GM12878 (cell line): ENCODE measurements at regions not wholly inside any gene's neighbourhood (a gene's known extent, or its start where the extent isn't known, plus 50 kb on each side); places are given as distances from the start of the nearest gene placed in this dataset.

Experiments used
- ATAC-seq: fragments of 200-7000 bp; cut with Tn5 transposase; 3 replicates; pipeline ENCODE4 v1.9.1; 2020; ENCODE audit warnings: mild to moderate bottlenecking, moderate library complexity
- BruUV-seq: library from RNA; stranded (reverse); fragments of 400-500 nt; replicated peaks from 2 replicates; lab custom pipeline; 2021; lab: Mats Ljungman, UMichigan
- CTCF ChIA-PET: fragments of 300-600 bp; sonication (Branson Sonifier 250); formaldehyde crosslinking; extraction: SDS; loops from one replicate; lab custom pipeline; 2021; ENCODE audit warnings: inconsistent platforms; lab: Yijun Ruan, JAX
- POLR2A ChIA-PET: fragments of 350-600 bp; formaldehyde crosslinking; extraction: SDS; loops from one replicate; lab custom pipeline; 2021; ENCODE audit warnings: inconsistent platforms; lab: Charles Lee
- RAD21 ChIA-PET: fragments of 300-600 bp; sonication (Branson Sonifier 250); formaldehyde crosslinking; loops from one replicate; lab custom pipeline; 2023; ENCODE audit warnings: antibody characterized with exemption; ENCODE audit not compliant: unreplicated experiment; lab: Charles Lee
- SMC1A ChIA-PET: fragments of 300-600 bp; sonication (Branson Sonifier 250); formaldehyde crosslinking; loops from one replicate; lab custom pipeline; 2023; ENCODE audit not compliant: unreplicated experiment, uncharacterized antibody; lab: Charles Lee
- DNase-seq: peaks from one replicate; pipeline ENCODE4 v3.0.0-alpha.2; 2011; ENCODE audit warnings: low read depth, low spot score
- FAIRE-seq: peaks from 3 replicates; lab custom pipeline; 2011; peaks lifted over from hg19 to GRCh38; lab: Jason Lieb, UNC
- H2AFZ ChIP-seq: 2 replicates; pipeline ENCODE4 v1.6.0; 2011; ENCODE audit warnings: low read depth, low read length, control low read depth; ENCODE audit not compliant: control insufficient read depth
- H3K27ac ChIP-seq: 2 replicates; pipeline ENCODE4 v1.5.1; 2011; ENCODE audit warnings: control low read depth; ENCODE audit not compliant: control insufficient read depth, insufficient read depth
- H3K27me3 ChIP-seq, 2 experiments: replicated peaks in 1 of 2; 2 replicates each; pipeline versions ENCODE4 v1.6.0 to v1.6.1; 2011; ENCODE audit warnings: low read length in 1 of 2; ENCODE audit not compliant: control insufficient read depth in 2 of 2, insufficient read depth in 2 of 2
- H3K36me3 ChIP-seq, 2 experiments: 2 replicates each; pipeline ENCODE4 v1.5.1; 2011; ENCODE audit warnings: low read length in 1 of 2; ENCODE audit not compliant: control insufficient read depth in 2 of 2, insufficient read depth in 2 of 2
- H3K4me1 ChIP-seq: 2 replicates; pipeline ENCODE4 v1.6.1; 2011; ENCODE audit warnings: mild to moderate bottlenecking, low read length, moderate library complexity, mixed read lengths; ENCODE audit not compliant: control insufficient read depth, insufficient read depth
- H3K4me2 ChIP-seq: 2 replicates; pipeline ENCODE4 v1.6.0; 2011; ENCODE audit warnings: control low read depth; ENCODE audit not compliant: control insufficient read depth, insufficient read depth
- H3K4me3 ChIP-seq: fragments of 200-600 bp; sonication (generic); 2 replicates; pipeline ENCODE4 v1.5.1; 2016
- H3K79me2 ChIP-seq: 2 replicates; pipeline ENCODE4 v1.6.0; 2011; ENCODE audit warnings: low read length; ENCODE audit not compliant: control insufficient read depth, insufficient read depth
- H3K9ac ChIP-seq: 2 replicates; pipeline ENCODE4 v1.8.0; 2011; ENCODE audit warnings: low read length, control low read depth, mixed read lengths; ENCODE audit not compliant: control insufficient read depth, insufficient read depth
- H3K9me3 ChIP-seq: replicated peaks from 3 replicates; pipeline ENCODE4 v1.5.1; 2011; ENCODE audit warnings: mild to moderate bottlenecking, low read length; ENCODE audit not compliant: control insufficient read depth, insufficient read depth
- H4K20me1 ChIP-seq: 2 replicates; pipeline ENCODE4 v1.6.0; 2011; ENCODE audit not compliant: control insufficient read depth, insufficient read depth
- CHD2 ChIP-seq: IDR thresholded peaks from 2 replicates; pipeline ENCODE4 v1.6.1; 2011; ENCODE audit warnings: low read depth, low read length, improper control_type of control experiment, borderline replicate concordance
- CREM ChIP-seq: IDR thresholded peaks from 2 replicates; pipeline ENCODE4 v1.6.1; 2014; ENCODE audit warnings: antibody characterized with exemption, low read depth
- EED ChIP-seq: sonication (generic); IDR thresholded peaks from 2 replicates; pipeline ENCODE4 v1.6.1; 2016; ENCODE audit warnings: antibody characterized with exemption, low read depth
- HSF1 ChIP-seq: fragments of 150-350 bp; IDR thresholded peaks from 2 replicates; pipeline ENCODE4 v1.6.1; 2014; ENCODE audit warnings: mild to moderate bottlenecking, low read depth, low read length
- MAX ChIP-seq: IDR thresholded peaks from 2 replicates; pipeline ENCODE4 v1.6.1; 2012; ENCODE audit warnings: low read depth, low read length, improper control_type of control experiment
- NR2C1 ChIP-seq: fragments of 450-650 bp; IDR thresholded peaks from 2 replicates; pipeline ENCODE4 v1.6.1; 2017; ENCODE audit warnings: antibody characterized with exemption, mild to moderate bottlenecking, moderate library complexity
- NR2C2 ChIP-seq: IDR thresholded peaks from 2 replicates; pipeline ENCODE4 v1.6.1; 2011; ENCODE audit warnings: borderline replicate concordance, low read depth; ENCODE audit not compliant: control insufficient read depth, insufficient read length
- RELB ChIP-seq: fragments of 450-650 bp; IDR thresholded peaks from 2 replicates; pipeline ENCODE4 v1.6.1; 2017; ENCODE audit warnings: low read depth, mild to moderate bottlenecking, moderate library complexity
- RUNX3 ChIP-seq: IDR thresholded peaks from 2 replicates; pipeline ENCODE4 v1.6.1; 2012; ENCODE audit warnings: low read length, inconsistent platforms
- SIX5 ChIP-seq: IDR thresholded peaks from 2 replicates; pipeline ENCODE4 v1.6.1; 2011; ENCODE audit warnings: mild to moderate bottlenecking, low read depth, low read length, moderate library complexity; ENCODE audit not compliant: severe bottlenecking
- YBX1 ChIP-seq: fragments of 450-650 bp; IDR thresholded peaks from 2 replicates; pipeline ENCODE4 v1.6.1; 2016; ENCODE audit warnings: antibody characterized with exemption
- ZBTB33 ChIP-seq: fragments of 450-650 bp; IDR thresholded peaks from 2 replicates; pipeline ENCODE4 v1.6.1; 2017; ENCODE audit warnings: mild to moderate bottlenecking
- ZNF622 ChIP-seq: fragments of 450-650 bp; IDR thresholded peaks from 2 replicates; pipeline ENCODE4 v1.6.1; 2017; ENCODE audit warnings: mild to moderate bottlenecking, inconsistent platforms
- WGBS: methylation state at CpG from one replicate; pipeline ENCODE4 v1.1.6; 2016; ENCODE audit warnings: low lambda C conversion rate; ENCODE audit not compliant: insufficient replicate concordance, insufficient coverage; ENCODE audit errors: missing lambda C conversion rate; 5-methylcytosine and 5-hydroxymethylcytosine counted together
- in situ Hi-C: fragments of 300-500 bp; cut with MboI; formaldehyde crosslinking; loops from 9 replicates; pipeline ENCODE4 v1.14.3; 2018; ENCODE audit warnings: mixed read lengths
- intact Hi-C: fragments of 100-400 bp; cut with micrococcal nuclease; formaldehyde crosslinking; loops from one replicate; pipeline ENCODE4 v1.14.2; 2022; ENCODE audit not compliant: unreplicated experiment

GRCh38 chr3:145678401-145678800 lies 482.6 kb downstream of the PLOD2 start:
- intact Hi-C loops, result no loop called here
- SMC1A ChIA-PET, result no interaction called here
- Histone ChIP-seq H3K4me2 (no peak overlapping the region), H3K9me3 (no peaks in the 10 kb centered on the region), H3K4me1 (no peaks in the 10 kb centered on the region), H3K4me3 (no peak overlapping the region), H4K20me1 (no peaks in the 10 kb centered on the region), H3K27me3 (no peaks in the 10 kb centered on the region), H3K9ac (no peak overlapping the region)
- no TSS peak for BruUV-seq
- in situ Hi-C loops, result no loop called here
- RAD21 ChIA-PET, result no interaction called here
- DNase-seq (no peak), ATAC-seq (no peak)
- 8% methylated on average over 1 of the region's 1 CpG for WGBS
- CTCF ChIA-PET, result no interaction called here
- POLR2A ChIA-PET, result no interaction called here
- no peak for TF ChIP-seq MAX
- TF ChIP-seq RELB, result no peak
- no peak for TF ChIP-seq RUNX3
- no peak for TF ChIP-seq SIX5
- TF ChIP-seq NR2C2, result no peak
- no peak for TF ChIP-seq CHD2
- TF ChIP-seq NR2C1, result no peak
- TF ChIP-seq YBX1, result no peak
- no peak for TF ChIP-seq ZBTB33
- TF ChIP-seq EED, result no peak
- TF ChIP-seq CREM, result no peak
- no peak for TF ChIP-seq ZNF622
- TF ChIP-seq HSF1, result no peak
- TF ChIP-seq, all 136 proteins: peak for 0
- FAIRE-seq, result no peak
- H3K79me2 ChIP-seq, result no peaks in the 10 kb centered on the region
- H3K36me3 ChIP-seq, result no peaks in the 10 kb centered on the region
- no peak overlapping the region for H3K27ac ChIP-seq
- no peak overlapping the region for H2AFZ ChIP-seq
